Mesendoderm (in vitro differentiated cells): ENCODE measurements at regions not wholly inside any gene's neighbourhood (a gene's known extent, or its start where the extent isn't known, plus 50 kb on each side); places are given as distances from the start of the nearest gene placed in this dataset.

ENCODE experiments used
- DNase-seq: peaks from one replicate; pipeline ENCODE4 v3.0.0; 2013
- H2AK5ac ChIP-seq: 2 replicates; pipeline ENCODE4 v1.6.1; 2013; ENCODE audit warnings: low read length, inconsistent platforms
- H2BK120ac ChIP-seq: 2 replicates; pipeline ENCODE4 v1.6.1; 2013; ENCODE audit warnings: low read depth, mild to moderate bottlenecking, low read length, moderate library complexity, mixed read lengths
- H2BK15ac ChIP-seq: replicated peaks from 2 replicates; pipeline ENCODE4 v1.6.1; 2013; ENCODE audit warnings: low read depth, mild to moderate bottlenecking, moderate library complexity
- H2BK5ac ChIP-seq: 2 replicates; pipeline ENCODE4 v1.6.1; 2013; ENCODE audit warnings: low read length, inconsistent platforms
- H3K18ac ChIP-seq: 2 replicates; pipeline ENCODE4 v1.6.1; 2013; ENCODE audit warnings: mild to moderate bottlenecking, low read length, mixed read lengths
- H3K23ac ChIP-seq: one replicate; pipeline ENCODE4 v1.6.1; 2013; ENCODE audit warnings: low read length
- H3K27ac ChIP-seq: 2 replicates; pipeline ENCODE4 v1.5.1; 2013; ENCODE audit warnings: low read depth, mild to moderate bottlenecking, inconsistent platforms, low read length, moderate library complexity
- H3K27me3 ChIP-seq: 2 replicates; pipeline ENCODE4 v1.6.1; 2013; ENCODE audit warnings: low read length, control low read depth, mild to moderate bottlenecking, inconsistent platforms; ENCODE audit not compliant: insufficient read depth, poor library complexity
- H3K36me3 ChIP-seq: 2 replicates; pipeline ENCODE4 v1.6.1; 2013; ENCODE audit warnings: low read length, inconsistent platforms; ENCODE audit not compliant: control insufficient read depth, insufficient read depth
- H3K4ac ChIP-seq: one replicate; pipeline ENCODE4 v1.6.1; 2013; ENCODE audit warnings: low read depth, mild to moderate bottlenecking, low read length, moderate library complexity
- H3K4me1 ChIP-seq: 2 replicates; pipeline ENCODE4 v1.6.1; 2013; ENCODE audit warnings: low read depth, low read length, inconsistent platforms; ENCODE audit not compliant: control insufficient read depth
- H3K4me2 ChIP-seq: 2 replicates; pipeline ENCODE4 v1.6.1; 2013; ENCODE audit warnings: low read length
- H3K4me3 ChIP-seq: 2 replicates; pipeline ENCODE4 v1.5.1; 2013; ENCODE audit warnings: mild to moderate bottlenecking, low read length
- H3K56ac ChIP-seq: one replicate; pipeline ENCODE4 v1.6.1; 2013; ENCODE audit warnings: low read length
- H3K79me1 ChIP-seq: 2 replicates; pipeline ENCODE4 v1.6.1; 2013; ENCODE audit warnings: low read length, inconsistent platforms
- H3K79me2 ChIP-seq: 2 replicates; pipeline ENCODE4 v1.6.1; 2013; ENCODE audit warnings: mild to moderate bottlenecking, low read length; ENCODE audit not compliant: control insufficient read depth, insufficient read depth
- H3K9ac ChIP-seq: 2 replicates; pipeline ENCODE4 v1.6.1; 2013; ENCODE audit warnings: low read length, inconsistent platforms
- H4K5ac ChIP-seq: one replicate; pipeline ENCODE4 v1.6.1; 2013; ENCODE audit warnings: low read length
- H4K8ac ChIP-seq: one replicate; pipeline ENCODE4 v1.6.1; 2013; ENCODE audit warnings: low read depth, mild to moderate bottlenecking, control low read depth, low read length, moderate library complexity
- WGBS: extraction: QIAGEN DNeasy Blood & Tissue Kit; methylation state at CpG from one replicate; pipeline ENCODE4 v1.1.7; 2013; ENCODE audit warnings: low lambda C conversion rate, missing lambda C conversion rate; ENCODE audit not compliant: insufficient coverage; ENCODE audit errors: extremely low coverage; 5-methylcytosine and 5-hydroxymethylcytosine counted together

- no CpG with 5 or more reads among the region's 2 CpGs for WGBS
These were observed 494.5 kb upstream of the LRRC7 start for GRCh38 chr1:69073176-69073575.

GRCh38 chr1:69076631-69077030, 491.1 kb upstream of the LRRC7 start:
- H2BK5ac ChIP-seq: no peak overlapping the region
- H3K27ac ChIP-seq: no peak overlapping the region
- no peaks in the 10 kb centered on the region for H3K36me3 ChIP-seq
- 100% methylated on average over 1 of the region's 3 CpGs for WGBS
- no peaks in the 10 kb centered on the region for H3K4me1 ChIP-seq
- no peak overlapping the region for H3K4me2 ChIP-seq
- H3K79me2 ChIP-seq: no peaks in the 10 kb centered on the region
- no peak overlapping the region for H4K8ac ChIP-seq
- no peak overlapping the region for H2AK5ac ChIP-seq
- no peak overlapping the region for H2BK120ac ChIP-seq
- peak; percentile 23 for DNase-seq
- no peak overlapping the region for H3K4ac ChIP-seq
- no peaks in the 10 kb centered on the region for H3K79me1 ChIP-seq
- H3K4me3 ChIP-seq: no peak overlapping the region
- H3K23ac ChIP-seq: no peak overlapping the region
- H3K9ac ChIP-seq: no peak overlapping the region
- H3K18ac ChIP-seq: no peak overlapping the region
- H3K27me3 ChIP-seq: no peaks in the 10 kb centered on the region
- H2BK15ac ChIP-seq: no peak overlapping the region
- no peak overlapping the region for H3K56ac ChIP-seq
- no peak overlapping the region for H4K5ac ChIP-seq

More at GRCh38 chr1:69073176-69073575, 494.5 kb upstream of the LRRC7 start:
- no peak overlapping the region for H3K4ac ChIP-seq
- H3K79me2 ChIP-seq: no peaks in the 10 kb centered on the region
- no peak overlapping the region for H3K56ac ChIP-seq
- no peak overlapping the region for H2AK5ac ChIP-seq
- H2BK120ac ChIP-seq: no peak overlapping the region
- H3K18ac ChIP-seq: no peak overlapping the region
- no peaks in the 10 kb centered on the region for H3K4me1 ChIP-seq
- no peak overlapping the region for H4K5ac ChIP-seq
- no peak overlapping the region for H3K4me3 ChIP-seq
- no peak overlapping the region for H2BK15ac ChIP-seq
- H2BK5ac ChIP-seq: no peak overlapping the region
- H3K23ac ChIP-seq: no peak overlapping the region
- no peak overlapping the region for H3K27ac ChIP-seq
- H3K4me2 ChIP-seq: no peak overlapping the region
- no peaks in the 10 kb centered on the region for H3K36me3 ChIP-seq
- no peaks in the 10 kb centered on the region for H3K27me3 ChIP-seq
- no peaks in the 10 kb centered on the region for H3K79me1 ChIP-seq
- DNase-seq: no peak
- no peak overlapping the region for H3K9ac ChIP-seq
- no peak overlapping the region for H4K8ac ChIP-seq

DNA sequence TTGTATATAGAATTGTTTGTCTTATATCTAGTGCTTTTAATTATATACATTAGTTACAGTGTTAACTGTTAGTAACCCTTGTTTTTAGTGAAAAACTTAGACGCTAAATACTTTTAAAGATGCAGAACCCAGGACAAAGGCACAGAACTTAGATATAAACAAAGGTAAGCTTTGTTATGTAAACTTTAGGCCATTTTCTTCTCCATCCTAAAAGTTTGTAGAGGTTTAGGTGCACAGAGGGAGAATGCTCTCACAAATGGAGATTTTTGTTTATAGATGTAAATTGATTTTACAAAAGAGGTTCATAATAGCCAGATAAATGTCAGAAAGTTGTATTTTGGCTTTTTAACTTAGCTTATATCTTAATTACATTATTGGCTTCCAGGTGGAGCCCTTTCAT, 490.5 kb upstream of the LRRC7 start:
- Histone ChIP-seq H3K27ac (no peak overlapping the region), H3K4me2 (no peak overlapping the region), H2BK120ac (no peak overlapping the region)

GRCh38 chr1:69077633-69078032, 490.1 kb upstream of the LRRC7 start:
- peak; percentile 25 for DNase-seq
- no CpG with 5 or more reads among the region's 3 CpGs for whole genome bisulfite sequencing

More for the DNA sequence above, 490.5 kb upstream of the LRRC7 start:
- Histone ChIP-seq H2BK5ac (no peak overlapping the region), H3K79me1 (no peaks in the 10 kb centered on the region), H3K4me1 (no peaks in the 10 kb centered on the region), H3K18ac (no peak overlapping the region), H3K56ac (no peak overlapping the region), H3K36me3 (no peaks in the 10 kb centered on the region), H2AK5ac (no peak overlapping the region), H3K9ac (no peak overlapping the region), H3K23ac (no peak overlapping the region), H3K79me2 (no peaks in the 10 kb centered on the region), H4K8ac (no peak overlapping the region), H3K4me3 (no peak overlapping the region), H3K4ac (no peak overlapping the region), H3K27me3 (no peaks in the 10 kb centered on the region), H2BK15ac (no peak overlapping the region), H4K5ac (no peak overlapping the region)
- no CpG with 5 or more reads among the region's 1 CpG for WGBS
- DNase-seq: no peak

GRCh38 chr1:69081668-69082067, 486.1 kb upstream of the LRRC7 start:
- no CpG with 5 or more reads among the region's 3 CpGs for WGBS
- Histone ChIP-seq H3K4me2 (no peak overlapping the region), H3K27me3 (no peaks in the 10 kb centered on the region), H3K79me2 (no peaks in the 10 kb centered on the region), H3K23ac (no peak overlapping the region), H2BK5ac (no peak overlapping the region), H4K8ac (no peak overlapping the region), H3K56ac (no peak overlapping the region), H2AK5ac (no peak overlapping the region), H3K36me3 (no peaks in the 10 kb centered on the region), H3K18ac (no peak overlapping the region), H3K4me1 (no peaks in the 10 kb centered on the region), H3K4me3 (no peak overlapping the region), H4K5ac (no peak overlapping the region), H2BK15ac (no peak overlapping the region), H2BK120ac (no peak overlapping the region), H3K9ac (no peak overlapping the region), H3K27ac (no peak overlapping the region), H3K79me1 (no peaks in the 10 kb centered on the region), H3K4ac (no peak overlapping the region)
- peak; percentile 34 for DNase-seq

More at GRCh38 chr1:69077633-69078032, 490.1 kb upstream of the LRRC7 start:
- no peaks in the 10 kb centered on the region for H3K4me1 ChIP-seq
- no peak overlapping the region for H3K23ac ChIP-seq
- H2AK5ac ChIP-seq: no peak overlapping the region
- no peak overlapping the region for H3K4ac ChIP-seq
- H3K56ac ChIP-seq: no peak overlapping the region
- no peaks in the 10 kb centered on the region for H3K36me3 ChIP-seq
- H3K79me1 ChIP-seq: no peaks in the 10 kb centered on the region
- no peak overlapping the region for H4K8ac ChIP-seq
- H2BK120ac ChIP-seq: no peak overlapping the region
- H3K18ac ChIP-seq: no peak overlapping the region
- H3K27ac ChIP-seq: no peak overlapping the region
- no peak overlapping the region for H3K9ac ChIP-seq
- no peaks in the 10 kb centered on the region for H3K27me3 ChIP-seq
- H2BK5ac ChIP-seq: no peak overlapping the region
- H4K5ac ChIP-seq: no peak overlapping the region
- H3K4me3 ChIP-seq: no peak overlapping the region
- H3K4me2 ChIP-seq: no peak overlapping the region
- H3K79me2 ChIP-seq: no peaks in the 10 kb centered on the region
- no peak overlapping the region for H2BK15ac ChIP-seq

DNA sequence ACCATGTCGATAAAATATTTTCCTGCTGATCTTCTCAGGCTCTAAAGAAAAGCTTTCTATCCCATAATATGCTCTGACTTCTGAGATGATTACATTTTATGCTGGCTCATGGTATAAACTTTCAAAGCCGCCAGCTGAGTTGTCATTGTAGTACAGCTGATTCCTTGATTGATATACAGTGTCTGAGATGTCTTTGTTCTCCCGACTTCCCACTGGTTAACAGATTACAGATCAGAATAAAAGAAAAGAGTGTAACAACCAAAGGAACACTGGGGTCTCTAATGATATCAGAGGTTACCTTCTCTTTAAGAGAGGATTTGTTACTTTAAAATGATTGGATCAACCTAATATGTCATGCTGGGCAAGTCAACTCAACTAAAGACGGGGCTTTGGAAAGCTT, 485.4 kb upstream of the LRRC7 start:
- Histone ChIP-seq H3K4me3 (no peak overlapping the region), H3K4me1 (no peaks in the 10 kb centered on the region), H3K23ac (no peak overlapping the region), H3K4me2 (no peak overlapping the region), H3K9ac (no peak overlapping the region), H3K27me3 (no peaks in the 10 kb centered on the region), H3K79me2 (no peaks in the 10 kb centered on the region), H3K4ac (no peak overlapping the region), H4K8ac (no peak overlapping the region), H3K56ac (no peak overlapping the region), H3K18ac (no peak overlapping the region), H3K79me1 (no peaks in the 10 kb centered on the region), H2BK120ac (no peak overlapping the region), H2BK15ac (no peak overlapping the region), H2BK5ac (no peak overlapping the region), H4K5ac (no peak overlapping the region), H3K36me3 (no peaks in the 10 kb centered on the region), H3K27ac (no peak overlapping the region), H2AK5ac (no peak overlapping the region)
- DNase-seq: peak; percentile 63
- WGBS: no CpG with 5 or more reads among the region's 4 CpGs
